Endodermal cell (in vitro differentiated cells): ENCODE measurements at regions not wholly inside any gene's neighbourhood (a gene's known extent, or its start where the extent isn't known, plus 50 kb on each side); places are given as distances from the start of the nearest gene placed in this dataset.

Source experiments
- DNase-seq: peaks from one replicate; pipeline ENCODE4 v3.0.0-alpha.2; 2017
- H3K27ac ChIP-seq: 2 replicates; pipeline ENCODE4 v1.5.1; 2013; ENCODE audit warnings: mild to moderate bottlenecking, low read depth, low read length, moderate library complexity
- H3K27me3 ChIP-seq: 2 replicates; pipeline ENCODE4 v1.6.1; 2013; ENCODE audit warnings: mild to moderate bottlenecking, low read length, moderate library complexity; ENCODE audit not compliant: insufficient read depth, control insufficient read depth, poor library complexity, severe bottlenecking
- H3K36me3 ChIP-seq: 2 replicates; pipeline ENCODE4 v1.7.0; 2013; ENCODE audit warnings: mild to moderate bottlenecking, low read length, moderate library complexity; ENCODE audit not compliant: control insufficient read depth, insufficient read depth
- H3K4me1 ChIP-seq: one replicate; pipeline ENCODE4 v1.7.0; 2013; ENCODE audit warnings: low read length; ENCODE audit not compliant: control insufficient read depth, insufficient read depth
- H3K4me3 ChIP-seq: 2 replicates; pipeline ENCODE4 v1.5.1; 2013; ENCODE audit warnings: mild to moderate bottlenecking, low read length, moderate library complexity
- H3K9ac ChIP-seq: 2 replicates; pipeline ENCODE4 v1.6.1; 2013; ENCODE audit warnings: mild to moderate bottlenecking, low read length, moderate library complexity; ENCODE audit not compliant: poor library complexity, severe bottlenecking; ENCODE audit errors: extremely low read depth
- H3K9me3 ChIP-seq: 2 replicates; pipeline ENCODE4 v1.6.1; 2013; ENCODE audit warnings: mild to moderate bottlenecking, low read length, moderate library complexity; ENCODE audit not compliant: control insufficient read depth
- H3K27ac Mint-ChIP-seq: 2 replicates; pipeline ENCODE4 v1.8.0; 2020; ENCODE audit warnings: mixed read lengths
- H3K27me3 Mint-ChIP-seq: 2 replicates; pipeline ENCODE4 v1.8.0; 2021; ENCODE audit warnings: mild to moderate bottlenecking, mixed read lengths; ENCODE audit not compliant: insufficient read depth
- H3K36me3 Mint-ChIP-seq: 2 replicates; pipeline ENCODE4 v1.8.0; 2020; ENCODE audit warnings: low read depth, mixed read lengths
- H3K4me1 Mint-ChIP-seq: 2 replicates; pipeline ENCODE4 v1.8.0; 2020; ENCODE audit warnings: mixed read lengths
- H3K4me3 Mint-ChIP-seq: 2 replicates; pipeline ENCODE4 v1.8.0; 2020; ENCODE audit warnings: mild to moderate bottlenecking, moderate library complexity, mixed read lengths
- H3K9me3 Mint-ChIP-seq: 2 replicates; pipeline ENCODE4 v1.8.0; 2020; ENCODE audit warnings: mild to moderate bottlenecking, mixed read lengths
- CTCF ChIP-seq: fragments of 200-600 bp; sonication (generic); conservative IDR thresholded peaks from 2 replicates; pipeline ENCODE4 v1.5.0; 2021; ENCODE audit warnings: antibody characterized with exemption, mild to moderate bottlenecking
- WGBS, 2 experiments: methylation state at CpG; one replicate each; pipeline versions ENCODE4 v1.1.5 to v1.1.7; 2013; ENCODE audit warnings: missing lambda C conversion rate in 2 of 2, mixed read lengths in 1 of 2; ENCODE audit not compliant: insufficient coverage in 1 of 2, insufficient read length in 1 of 2; 5-methylcytosine and 5-hydroxymethylcytosine counted together

- H3K27ac Mint-ChIP-seq = no peak overlapping the region
- 94% methylated on average over 1 of the region's 1 CpG; no CpG with 5 or more reads in 1 of the 2 experiments for WGBS, 2 experiments
- H3K4me3 Mint-ChIP-seq = no peak overlapping the region
- H3K27me3 Mint-ChIP-seq = no peaks in the 10 kb centered on the region
- Histone ChIP-seq H3K36me3 (no peaks in the 10 kb centered on the region), H3K27ac (no peak overlapping the region), H3K9ac (no peak overlapping the region), H3K4me1 (no peaks in the 10 kb centered on the region), H3K27me3 (no peaks in the 10 kb centered on the region), H3K9me3 (peaks cover 24% of the 10 kb centered on the region), H3K4me3 (no peak overlapping the region)
- no peak for TF ChIP-seq CTCF
- H3K4me1 Mint-ChIP-seq = no peaks in the 10 kb centered on the region
- H3K9me3 Mint-ChIP-seq = no peaks in the 10 kb centered on the region
- DNase-seq = no peak
- no peaks in the 10 kb centered on the region for H3K36me3 Mint-ChIP-seq
Measured at GRCh38 chr17:52537421-52537820, 378.9 kb upstream of the CA10 start.

- H3K4me1 Mint-ChIP-seq = no peaks in the 10 kb centered on the region
- no peaks in the 10 kb centered on the region for H3K9me3 Mint-ChIP-seq
- no peak for TF ChIP-seq CTCF
Measured at GRCh38 chr17:52536489-52536888, 378.0 kb upstream of the CA10 start.

GRCh38 chr17:52532373-52532772 lies 373.9 kb upstream of the CA10 start:
- TF ChIP-seq CTCF = no peak
- no peaks in the 10 kb centered on the region for H3K27me3 Mint-ChIP-seq
- no peaks in the 10 kb centered on the region for H3K9me3 Mint-ChIP-seq

More at GRCh38 chr17:52536489-52536888, 378.0 kb upstream of the CA10 start:
- Histone ChIP-seq H3K4me1 (no peaks in the 10 kb centered on the region), H3K27ac (no peak overlapping the region), H3K4me3 (no peak overlapping the region), H3K9ac (no peak overlapping the region), H3K9me3 (peaks cover 24% of the 10 kb centered on the region), H3K36me3 (no peaks in the 10 kb centered on the region), H3K27me3 (no peaks in the 10 kb centered on the region)
- H3K27me3 Mint-ChIP-seq = no peaks in the 10 kb centered on the region
- no peaks in the 10 kb centered on the region for H3K36me3 Mint-ChIP-seq
- H3K4me3 Mint-ChIP-seq = no peak overlapping the region
- 77 to 78% methylated on average over 3 to 4 of the region's 4 CpGs for WGBS, 2 experiments
- no peak for DNase-seq
- no peak overlapping the region for H3K27ac Mint-ChIP-seq

More at GRCh38 chr17:52532373-52532772, 373.9 kb upstream of the CA10 start:
- no peak overlapping the region for H3K27ac ChIP-seq
- H3K4me3 Mint-ChIP-seq = no peak overlapping the region
- 82 to 83% methylated on average over 3 to 4 of the region's 4 CpGs for WGBS, 2 experiments
- H3K36me3 ChIP-seq = no peaks in the 10 kb centered on the region
- H3K9me3 ChIP-seq = peaks cover 8% of the 10 kb centered on the region
- H3K4me1 Mint-ChIP-seq = no peaks in the 10 kb centered on the region
- H3K4me3 ChIP-seq = no peak overlapping the region
- H3K27ac Mint-ChIP-seq = no peak overlapping the region
- H3K27me3 ChIP-seq = no peaks in the 10 kb centered on the region
- no peaks in the 10 kb centered on the region for H3K4me1 ChIP-seq
- DNase-seq = no peak
- no peaks in the 10 kb centered on the region for H3K36me3 Mint-ChIP-seq
- no peak overlapping the region for H3K9ac ChIP-seq
